GM19328 (cell line): ENCODE measurements at regions not wholly inside any gene's neighbourhood (a gene's known extent, or its start where the extent isn't known, plus 50 kb on each side); places are given as distances from the start of the nearest gene placed in this dataset.

ENCODE experiments used
- ATAC-seq: cut with Tn5 transposase; IDR thresholded peaks from one replicate; pipeline ENCODE4 v1.9.1; 2021; ENCODE audit warnings: mild to moderate bottlenecking, moderate library complexity; ENCODE audit not compliant: unreplicated experiment

DNA sequence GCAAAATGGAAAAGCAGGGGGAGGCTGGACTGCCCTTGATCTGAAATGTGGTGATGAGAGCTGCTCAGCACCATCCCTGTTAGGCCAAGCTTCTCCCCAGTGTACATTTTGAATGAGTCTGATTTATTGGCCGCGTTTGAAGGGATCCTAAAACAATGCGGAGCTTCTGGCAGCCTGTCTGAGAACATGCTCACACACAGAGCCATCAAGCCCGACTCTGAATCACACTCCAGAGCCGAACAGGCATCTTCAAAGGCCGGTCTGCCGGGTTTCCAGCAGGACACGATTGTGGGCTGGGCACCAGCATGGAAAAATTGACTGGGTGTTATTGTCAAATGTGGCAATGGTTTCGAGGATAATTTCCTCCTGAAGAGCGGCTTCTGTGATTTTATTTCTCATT, 235.9 kb downstream of the TFAP2C start:
- ATAC-seq = no peak

DNA sequence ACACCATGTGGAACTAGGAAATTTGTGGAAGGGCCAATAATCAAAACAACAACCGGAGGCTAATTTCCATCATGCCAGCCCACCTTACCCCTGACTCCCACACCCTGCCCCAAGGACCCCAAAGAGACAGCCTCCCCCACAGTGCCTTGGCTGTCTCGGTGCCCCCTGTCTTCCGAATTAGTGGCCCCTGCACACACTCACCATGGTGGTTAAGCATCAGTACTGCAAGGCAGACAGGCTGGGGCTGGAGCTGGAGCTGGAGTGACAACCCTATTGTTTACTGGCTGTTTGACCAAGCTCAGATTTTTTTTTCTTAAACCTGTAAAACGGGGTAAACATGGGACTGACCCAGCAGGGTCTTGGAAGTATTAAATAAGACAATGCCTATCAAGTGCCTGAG, 238.0 kb downstream of the TFAP2C start:
- no peak for ATAC-seq

DNA sequence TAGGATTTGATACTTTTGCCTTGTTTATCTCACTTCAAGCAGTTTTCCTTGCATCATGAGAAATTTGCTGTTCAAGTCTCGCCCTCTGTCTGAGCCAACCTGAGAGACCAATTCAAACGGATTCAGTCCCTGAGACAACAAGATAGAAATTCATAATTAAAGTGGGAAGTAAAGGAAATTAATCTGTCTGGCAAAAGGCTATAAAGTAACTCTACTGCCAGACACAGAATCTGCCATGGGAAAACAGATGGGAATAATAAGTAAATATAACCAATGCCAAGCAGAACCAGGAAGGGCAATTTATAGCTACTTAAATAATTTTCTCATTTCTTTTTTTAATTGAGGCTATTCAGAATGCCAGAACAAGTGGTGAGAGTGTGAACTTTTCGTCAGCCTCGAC, 239.6 kb downstream of the TFAP2C start:
- no peak for ATAC-seq

DNA sequence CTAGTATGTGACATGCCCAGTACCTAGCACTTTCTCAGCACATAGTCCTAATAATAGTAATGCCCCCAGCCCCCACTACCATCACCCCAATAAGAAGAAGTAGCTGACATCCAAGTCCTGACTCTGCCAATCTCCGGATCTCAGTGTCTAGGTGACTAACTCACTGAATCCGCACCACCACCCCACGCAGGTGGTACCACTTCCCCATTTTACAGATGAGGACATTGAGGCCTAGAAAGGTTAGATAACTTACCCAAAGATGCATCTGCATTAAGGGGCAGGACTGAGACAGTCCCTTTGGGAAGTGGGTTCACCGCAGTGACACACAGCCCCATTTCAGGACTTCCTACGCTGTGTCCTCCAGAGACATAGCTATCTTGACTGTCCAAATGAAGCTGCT, 241.2 kb downstream of the TFAP2C start:
- ATAC-seq = no peak

DNA sequence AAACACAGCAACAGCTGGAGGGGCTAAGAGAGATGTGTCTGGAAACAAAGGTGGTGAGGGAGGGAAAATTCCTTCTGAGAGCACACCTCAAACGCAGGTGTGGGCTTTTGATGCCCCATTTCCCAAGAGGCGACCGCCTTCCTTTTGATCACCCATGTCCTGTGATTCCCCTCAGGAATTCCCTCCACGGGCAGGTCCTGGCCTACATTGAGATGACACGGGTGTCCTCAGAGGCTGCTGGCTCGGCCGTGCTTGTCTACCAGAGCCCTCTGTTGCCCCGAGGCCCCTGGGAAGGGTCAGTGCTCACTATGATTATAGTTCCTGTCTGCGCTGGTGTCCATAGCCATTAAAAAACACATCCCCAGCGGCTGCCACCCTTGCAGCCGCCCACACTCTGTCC, 242.6 kb downstream of the TFAP2C start:
- ATAC-seq = no peak

DNA sequence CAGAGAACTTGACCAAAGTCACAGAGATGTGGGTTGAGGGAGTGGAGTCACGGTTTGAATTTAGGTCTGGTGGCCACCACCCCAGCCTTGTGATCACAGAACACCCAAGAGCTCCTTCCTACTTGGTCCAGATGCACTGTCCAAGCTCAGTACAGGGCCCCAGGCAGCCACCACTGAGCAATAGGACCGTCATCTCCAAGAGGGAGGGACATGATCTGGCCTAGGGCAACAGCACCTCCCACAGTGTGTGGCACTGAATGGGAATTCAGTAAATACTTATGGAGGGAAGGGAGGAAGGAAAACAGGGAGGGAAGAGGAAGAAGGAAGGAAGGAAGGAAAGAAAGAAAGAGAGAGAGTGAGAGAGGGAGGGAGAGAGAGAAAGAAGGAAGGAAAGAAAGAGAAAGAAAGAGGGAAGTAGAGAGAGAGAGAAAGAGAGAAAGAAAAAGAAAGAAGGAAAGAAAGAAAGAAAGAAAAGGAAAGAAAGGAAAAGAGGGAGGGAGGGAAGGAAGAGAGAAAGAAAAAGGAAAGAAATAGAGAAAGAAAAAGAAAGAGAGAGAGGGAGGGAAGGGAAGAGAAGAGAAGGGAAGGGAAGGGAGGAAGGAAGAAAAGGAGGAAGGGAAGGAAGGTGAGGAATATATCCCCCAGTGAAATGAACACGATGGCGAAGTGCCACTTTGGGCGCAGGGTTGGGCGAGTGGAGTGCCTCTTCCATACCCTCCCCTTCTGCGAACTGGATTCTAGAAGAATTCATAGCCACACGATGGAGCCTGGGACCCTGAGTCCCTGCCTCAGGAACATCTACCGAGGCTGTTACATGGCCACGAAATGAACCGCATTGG, 243.7 kb downstream of the TFAP2C start:
- ATAC-seq = no peak

DNA sequence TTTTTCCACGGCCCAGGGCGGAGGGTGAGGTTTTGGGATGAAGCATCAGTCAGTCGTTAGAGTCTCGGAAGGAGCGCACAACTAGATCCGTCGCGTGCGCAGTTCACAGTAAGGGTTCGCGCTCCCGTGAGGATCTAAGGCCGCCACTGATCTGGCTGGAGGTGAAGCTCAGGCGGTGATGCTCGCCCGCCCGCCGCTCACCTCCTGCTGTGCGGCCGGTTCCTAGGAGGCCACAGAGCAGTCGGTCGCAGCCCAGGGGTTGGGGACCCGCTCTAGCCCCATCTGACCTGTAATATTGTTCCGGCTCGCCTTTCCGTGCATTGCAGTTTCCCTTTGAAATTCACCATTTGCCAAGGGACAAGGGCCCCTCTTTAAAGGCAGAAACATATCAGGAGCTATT, 244.7 kb downstream of the TFAP2C start:
- no peak for ATAC-seq

DNA sequence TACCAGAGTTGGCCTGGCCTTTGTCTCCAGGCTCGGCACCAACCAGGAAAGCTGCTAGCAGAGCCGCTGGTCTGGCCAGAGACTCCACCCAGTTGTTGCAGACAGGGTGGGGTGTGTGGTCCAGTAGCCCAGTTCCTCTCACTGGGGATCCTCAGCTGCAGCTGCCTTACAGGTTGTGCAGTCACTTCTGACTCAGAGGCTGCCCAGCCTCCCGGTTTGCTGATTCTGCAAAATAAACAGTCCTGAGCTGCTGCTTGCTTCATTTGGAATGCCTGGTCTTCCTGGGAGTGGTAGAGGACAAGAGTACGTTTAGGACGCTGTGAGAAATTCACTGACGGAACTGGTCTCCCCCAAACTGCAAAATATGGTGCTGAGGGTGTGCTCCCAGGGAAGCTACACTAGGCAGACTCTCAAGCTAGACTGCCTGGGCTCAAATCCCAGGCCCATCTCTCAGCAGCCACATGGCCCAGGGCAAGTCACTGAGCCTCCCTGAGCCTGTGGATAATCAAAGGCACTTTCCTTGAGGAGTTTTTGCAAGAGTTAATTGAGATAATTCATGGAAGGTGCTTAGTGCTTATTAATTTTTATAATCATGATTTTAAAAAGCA, 246.1 kb downstream of the TFAP2C start:
- no peak for ATAC-seq

DNA sequence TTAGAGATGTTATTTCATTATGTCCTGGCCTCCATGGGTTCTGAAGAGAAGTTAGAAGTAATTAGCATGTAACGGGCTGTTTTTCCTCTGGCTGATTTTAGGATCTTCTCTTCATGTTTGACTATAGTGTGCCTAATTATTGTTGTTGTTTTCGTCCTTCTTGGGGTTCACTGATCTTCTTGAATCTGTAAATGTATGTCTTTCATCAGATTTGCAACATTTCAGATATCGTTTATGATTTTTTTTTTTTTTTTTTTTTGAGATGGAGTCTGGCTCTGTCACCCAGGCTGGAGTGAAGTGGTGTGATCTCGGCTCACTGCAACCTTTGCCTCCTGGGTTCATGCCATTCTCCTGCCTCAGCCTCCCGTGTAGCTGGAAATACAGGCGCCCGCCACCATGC, 246.7 kb downstream of the TFAP2C start:
- no peak for ATAC-seq

DNA sequence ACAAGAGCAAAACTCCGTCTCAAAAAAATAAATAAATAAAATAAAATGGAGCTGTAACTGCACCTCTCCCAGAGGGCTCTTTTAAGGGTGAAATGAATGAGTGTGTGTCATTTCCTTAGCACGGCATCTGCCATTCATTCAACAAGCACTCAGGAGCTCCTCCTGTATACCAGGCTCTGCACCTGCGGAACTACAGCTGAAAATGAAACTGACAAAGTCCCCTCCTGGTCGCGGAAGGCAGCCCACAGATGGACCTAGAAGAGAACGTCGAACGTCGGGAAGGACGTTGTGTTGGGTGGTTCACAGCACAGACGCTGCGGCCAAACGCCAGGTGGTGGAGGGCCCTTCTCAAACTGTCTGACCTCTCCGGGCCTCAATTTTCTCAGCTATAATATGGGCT, 256.4 kb downstream of the TFAP2C start:
- ATAC-seq = no peak

DNA sequence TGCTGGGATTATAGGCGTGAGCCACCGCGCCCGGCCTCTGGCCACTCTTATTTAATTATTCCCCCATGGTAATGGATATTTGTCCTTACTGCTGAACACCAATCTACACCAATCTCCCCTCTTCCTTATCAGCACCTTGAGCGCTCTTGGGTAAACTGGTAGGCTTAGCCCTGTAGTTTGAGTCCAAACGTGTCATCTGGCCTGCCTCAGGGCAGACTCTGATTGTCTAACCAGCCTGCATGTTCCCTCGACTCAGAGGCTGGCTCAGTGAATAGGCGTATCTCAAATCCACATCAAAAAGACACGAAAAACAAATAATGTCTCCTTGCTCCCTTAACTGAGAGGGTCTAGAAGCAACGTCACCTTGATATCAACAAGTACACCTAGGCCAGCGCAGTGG, 260.9 kb downstream of the TFAP2C start:
- no peak for ATAC-seq

DNA sequence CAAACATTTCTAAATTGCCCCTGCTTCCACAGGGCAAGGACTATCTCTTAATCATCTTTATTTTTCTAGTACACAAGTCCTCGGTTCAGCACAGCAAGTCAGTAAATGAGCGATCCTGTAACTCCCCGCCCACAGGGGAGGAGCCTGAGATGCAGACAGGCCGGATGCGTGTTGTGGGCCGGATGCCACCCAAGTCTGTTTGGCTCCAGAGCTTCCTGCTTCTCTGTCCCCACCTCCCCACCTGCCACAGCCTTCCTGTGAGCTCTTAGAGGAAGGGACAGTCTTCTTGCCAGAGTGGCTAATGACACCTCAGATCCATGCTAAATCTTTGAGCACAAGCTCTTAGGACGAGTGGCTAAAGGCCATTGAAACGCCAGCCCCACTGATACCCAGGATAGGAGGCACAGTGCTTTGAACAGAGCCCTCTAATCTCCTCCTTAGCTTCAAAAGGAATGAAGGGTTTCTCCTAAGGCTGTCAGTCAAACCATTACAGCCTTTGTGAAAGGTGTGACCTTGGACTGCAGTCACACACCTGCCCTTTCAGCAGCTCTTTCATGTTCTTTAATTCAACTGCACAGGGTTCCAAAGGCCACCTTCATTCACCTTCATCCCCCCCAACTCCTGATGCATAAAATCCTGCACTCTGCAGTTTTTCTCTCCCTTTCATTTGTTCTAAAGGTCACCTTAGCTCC, 264.3 kb downstream of the TFAP2C start:
- no peak for ATAC-seq

DNA sequence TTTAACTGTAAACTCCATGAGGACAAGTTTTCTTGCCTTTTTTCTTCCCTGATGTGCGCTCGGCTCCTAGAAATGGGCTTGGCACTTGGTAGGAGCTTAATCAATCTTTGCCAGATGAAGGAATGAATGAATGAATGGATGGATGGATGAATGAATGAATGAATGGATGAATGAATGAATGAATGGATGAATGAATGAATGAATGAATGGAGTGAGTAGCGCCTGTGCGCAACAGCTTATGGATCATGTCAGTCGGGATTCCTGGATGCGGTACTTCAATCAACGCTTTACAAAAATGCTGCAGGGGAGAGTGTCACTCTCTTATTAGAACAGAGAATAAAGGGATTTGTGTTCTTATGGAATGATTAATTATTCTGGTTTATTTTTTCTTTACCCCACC, 267.3 kb downstream of the TFAP2C start:
- no peak for ATAC-seq

DNA sequence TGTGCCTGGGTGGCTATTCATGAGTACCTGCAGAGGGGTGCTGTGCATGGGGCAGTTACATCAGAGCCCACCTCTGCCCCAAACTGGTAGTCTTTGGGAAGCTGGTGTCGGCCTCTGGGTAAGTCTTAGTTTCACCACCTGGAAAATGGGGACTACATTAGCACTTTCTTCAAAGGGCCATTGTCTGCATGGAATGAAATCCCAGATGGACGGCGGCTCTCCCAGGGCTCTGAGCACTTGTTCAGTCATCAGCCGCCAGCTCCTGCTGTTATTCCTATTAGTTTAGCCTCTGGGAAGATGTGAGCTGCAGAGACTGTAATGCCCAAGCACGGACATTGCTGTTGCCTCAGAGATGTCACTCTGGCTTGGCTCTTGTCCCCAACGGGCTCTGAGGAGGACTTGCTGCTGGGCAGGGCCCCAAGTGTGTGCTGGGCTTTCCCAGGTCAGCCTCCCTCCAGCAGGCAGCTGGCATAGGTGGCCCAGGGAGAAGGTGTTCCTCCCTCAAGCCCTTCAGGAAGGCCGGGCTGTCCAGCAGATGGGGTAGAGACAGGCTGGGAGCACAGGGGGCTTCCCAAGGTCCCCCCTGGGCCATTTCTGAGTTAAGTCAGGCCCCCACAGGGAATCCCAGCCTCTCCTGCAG, 268.3 kb downstream of the TFAP2C start:
- no peak for ATAC-seq

DNA sequence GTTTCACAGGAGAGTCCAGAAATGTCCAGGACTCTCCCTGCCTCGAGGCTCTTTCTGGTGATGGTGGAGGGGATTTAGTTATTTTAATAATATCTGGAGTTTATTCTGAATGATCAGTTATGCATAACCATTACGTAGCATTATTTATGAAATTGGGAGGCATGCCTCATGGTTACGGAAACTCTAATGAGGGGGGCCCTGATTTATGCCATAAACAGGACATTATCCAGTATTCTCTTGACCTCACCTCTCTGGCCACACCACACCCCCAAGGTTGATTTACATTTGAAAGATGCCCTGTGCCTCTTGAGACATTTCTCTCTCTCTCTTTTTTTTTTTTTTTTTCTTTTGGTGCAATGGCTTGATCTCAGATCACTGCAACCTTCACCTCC, 268.8 kb downstream of the TFAP2C start:
- no peak for ATAC-seq

DNA sequence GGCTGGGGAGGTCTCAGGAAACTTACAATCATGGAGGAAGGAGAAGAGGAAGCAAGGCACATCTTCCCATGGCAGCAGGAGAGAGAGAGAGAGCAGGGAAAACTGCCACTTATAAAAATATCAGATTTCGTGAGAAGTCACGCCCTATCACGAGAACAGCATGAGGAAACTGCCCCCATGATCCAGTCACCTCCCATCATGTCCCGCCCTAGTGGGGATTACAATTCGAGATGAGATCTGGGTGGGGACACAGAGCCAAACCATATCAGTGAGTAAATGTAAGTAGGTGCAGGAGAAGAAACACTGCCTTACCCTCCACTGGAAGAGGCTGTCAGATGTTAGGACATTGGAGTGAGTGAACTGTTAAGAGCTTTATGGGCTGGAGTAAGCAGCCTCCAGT, 270.4 kb downstream of the TFAP2C start:
- ATAC-seq = no peak

DNA sequence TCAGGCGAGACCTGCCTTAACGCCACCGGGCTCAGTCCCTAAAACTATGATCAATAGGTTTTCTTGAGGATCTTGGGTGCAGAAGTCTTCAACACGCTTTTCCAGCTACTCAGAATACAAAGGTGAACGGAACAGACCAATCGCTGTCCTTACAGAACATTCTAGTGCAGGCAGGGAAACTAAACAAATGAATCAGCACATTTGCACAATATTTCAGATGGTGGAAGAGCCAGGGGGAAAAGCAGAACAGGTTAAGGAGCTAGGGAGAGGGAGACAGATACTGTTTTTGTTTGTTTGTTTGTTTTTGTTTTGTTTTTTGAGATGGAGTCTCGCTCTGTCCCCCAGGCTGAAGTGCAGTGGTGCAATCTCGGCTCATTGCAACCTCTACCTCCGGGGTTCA, 271.1 kb downstream of the TFAP2C start:
- ATAC-seq = no peak

DNA sequence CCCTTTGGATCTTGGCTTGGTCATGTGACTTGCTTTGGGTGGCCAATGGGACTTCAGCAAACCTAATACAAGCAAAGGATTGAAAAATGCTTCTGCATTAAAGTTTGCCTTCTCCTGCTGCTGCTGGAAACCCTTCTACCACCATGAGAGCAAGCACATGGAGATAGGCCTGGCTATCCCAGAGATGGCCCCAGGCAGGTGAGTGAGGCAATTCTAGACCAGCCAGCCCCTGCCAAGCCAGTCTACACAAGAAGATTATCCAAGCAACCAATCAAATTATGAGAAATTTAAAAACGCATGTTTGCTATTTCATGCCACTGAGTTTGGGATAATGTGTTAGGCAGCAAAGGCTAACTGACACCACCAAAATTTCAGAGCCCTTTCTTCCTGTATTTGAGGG, 274.3 kb downstream of the TFAP2C start:
- no peak for ATAC-seq

DNA sequence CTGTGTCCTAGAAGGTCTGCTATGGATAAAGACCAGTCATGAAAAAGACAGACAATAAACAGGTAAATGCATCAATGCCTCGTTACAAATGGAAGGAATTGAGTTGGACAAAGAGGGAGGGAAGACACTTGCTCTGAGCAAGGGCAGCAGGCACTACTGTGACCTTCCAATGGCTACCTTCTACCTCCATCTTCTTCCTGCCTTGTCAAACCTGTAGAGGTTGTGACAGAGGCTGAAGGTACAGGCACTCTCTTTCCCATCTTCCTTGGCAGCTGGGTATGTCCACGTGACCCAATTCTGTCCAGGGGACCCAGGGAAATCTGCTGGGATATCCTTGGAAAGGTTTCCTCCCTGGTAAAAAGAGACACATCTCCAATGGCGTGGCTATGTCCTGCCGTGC, 274.8 kb downstream of the TFAP2C start:
- no peak for ATAC-seq

DNA sequence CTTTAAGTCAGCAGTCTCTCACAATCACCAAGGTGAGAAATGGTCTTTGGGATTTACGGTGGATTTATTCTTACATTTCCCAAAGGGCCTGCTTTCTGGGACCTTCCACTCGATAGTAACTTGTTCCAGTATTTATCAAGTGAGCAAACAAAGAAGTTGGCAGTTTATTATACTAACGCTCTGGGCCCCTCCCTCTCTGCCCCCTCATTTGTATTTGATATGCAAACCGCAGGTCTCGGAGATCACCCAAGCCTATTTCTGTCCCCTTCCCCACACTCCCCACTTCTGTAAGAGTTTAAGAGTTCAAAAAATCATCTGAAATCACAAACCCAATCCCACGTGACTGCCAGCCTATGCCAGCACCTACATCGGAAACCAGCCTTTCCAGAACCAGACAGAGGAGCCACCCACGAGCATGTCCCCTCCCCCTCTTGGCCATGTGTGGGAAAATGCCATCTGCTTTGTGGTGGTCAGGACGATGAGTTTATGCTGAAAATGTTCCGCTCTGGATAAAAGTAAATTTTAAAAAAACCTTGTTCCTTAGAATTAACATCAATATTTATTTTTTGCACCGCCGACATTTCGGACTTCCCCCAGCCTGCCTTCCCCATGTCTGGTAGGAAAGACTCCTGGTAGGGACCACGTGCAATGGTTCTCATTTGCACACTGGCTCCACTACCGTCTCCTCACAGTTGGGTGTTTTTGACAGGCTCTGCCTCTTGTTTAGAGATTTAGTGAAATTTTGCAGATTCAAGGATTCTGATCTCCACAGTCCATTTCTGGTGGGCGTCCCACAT, 281.0 kb downstream of the TFAP2C start:
- no peak for ATAC-seq

DNA sequence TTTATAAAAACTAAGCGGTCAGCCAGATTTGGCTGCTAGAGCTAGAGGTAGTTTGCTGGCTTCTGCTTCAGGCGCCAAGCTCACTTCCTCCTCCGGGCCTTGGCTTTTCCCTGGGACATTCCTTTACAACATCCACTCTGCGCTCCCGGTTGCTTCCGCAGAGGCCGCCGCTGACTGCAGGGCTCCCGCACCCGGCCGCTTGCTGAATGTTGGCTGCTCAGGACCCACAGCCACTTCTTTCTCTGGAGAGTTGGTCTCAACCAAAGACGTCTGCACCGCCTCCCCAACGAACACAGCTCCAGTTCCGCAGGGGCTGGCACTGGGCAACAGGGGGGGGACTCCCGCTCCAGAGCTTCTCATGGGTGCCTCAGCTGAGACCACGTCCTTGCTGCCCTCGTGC, 282.8 kb downstream of the TFAP2C start:
- no peak for ATAC-seq
